Ascending aorta (tissue), 2 donors: ENCODE measurements at regions not wholly inside any gene's neighbourhood (a gene's known extent, or its start where the extent isn't known, plus 50 kb on each side); places are given as distances from the start of the nearest gene placed in this dataset.

Source experiments
- DNase-seq, 2 donors: peaks; one replicate each; pipeline ENCODE4 v3.0.0-alpha.2; 2019; ENCODE audit warnings: low spot score in 2 of 2
- H3K27ac ChIP-seq, 2 donors: fragments of 200-600 bp; sonication (generic); one replicate each; pipeline ENCODE4 v1.5.1; 2016 to 2017; ENCODE audit warnings: mild to moderate bottlenecking in 1 of 2
- H3K27me3 ChIP-seq: fragments of 200-600 bp; sonication (generic); one replicate; pipeline ENCODE4 v1.5.1; 2017
- H3K36me3 ChIP-seq, 2 donors: fragments of 200-600 bp; sonication (generic); one replicate each; pipeline ENCODE4 v1.5.1; 2016
- H3K4me1 ChIP-seq, 2 donors: fragments of 200-600 bp; sonication (generic); one replicate each; pipeline ENCODE4 v1.5.1; 2016 to 2017; ENCODE audit warnings: mild to moderate bottlenecking in 1 of 2
- H3K4me3 ChIP-seq, 2 donors: fragments of 200-600 bp; sonication (generic); one replicate each; pipeline ENCODE4 v1.5.1; 2016 to 2017; ENCODE audit warnings: mild to moderate bottlenecking in 1 of 2
- H3K9me3 ChIP-seq, 2 donors: fragments of 200-600 bp; sonication (generic); one replicate each; pipeline ENCODE4 v1.5.1; 2016
- CTCF ChIP-seq, 3 experiments: fragments of 200-600 bp in 2 of 3; fragments of 450-650 bp in 1 of 3; sonication (generic) in 2 of 3; IDR thresholded peaks; one replicate each; pipeline ENCODE4 v1.5.1; 2016 to 2019; ENCODE audit warnings: antibody characterized with exemption in 3 of 3, mild to moderate bottlenecking in 1 of 3, moderate library complexity in 1 of 3
- intact Hi-C: fragments of 100-400 bp; cut with DNase I; formaldehyde crosslinking; loops from one replicate; pipeline ENCODE4 v1.15.1; 2023

- no peak for DNase-seq
- Histone ChIP-seq H3K9me3 (no peaks in the 10 kb centered on the region), H3K4me1 (peaks cover 11 to 14% of the 10 kb centered on the region in 2 donors), H3K4me3 (no peak overlapping the region), H3K27ac (peak overlapping the region; percentile 59 to 63), H3K27me3 (no peaks in the 10 kb centered on the region), H3K36me3 (no peaks in the 10 kb centered on the region)
- no peak for TF ChIP-seq CTCF (IDR thresholded peaks at IDR 0.05)
- intact Hi-C loops = no loop called here
Observed at GRCh38 chr13:44174769-44175425, 198.7 kb upstream of the SERP2 start.

- H3K9me3 ChIP-seq = no peaks in the 10 kb centered on the region
- no peak overlapping the region for H3K27ac ChIP-seq
- no peaks in the 10 kb centered on the region for H3K36me3 ChIP-seq
- no peak for DNase-seq
- no peak overlapping the region for H3K4me3 ChIP-seq
- H3K27me3 ChIP-seq = no peaks in the 10 kb centered on the region
- no peak for TF ChIP-seq CTCF (IDR thresholded peaks at IDR 0.05)
- H3K4me1 ChIP-seq = peaks cover 11 to 14% of the 10 kb centered on the region in 2 donors
- intact Hi-C loops = no loop called here
Observed at GRCh38 chr13:44176173-44176572, 197.5 kb upstream of the SERP2 start.

- Histone ChIP-seq H3K27ac (no peak overlapping the region), H3K9me3 (no peaks in the 10 kb centered on the region), H3K27me3 (no peaks in the 10 kb centered on the region), H3K4me3 (no peak overlapping the region), H3K4me1 (no peaks in the 10 kb centered on the region), H3K36me3 (no peaks in the 10 kb centered on the region)
- no peak for DNase-seq
- intact Hi-C loops = no loop called here
- TF ChIP-seq CTCF (IDR thresholded peaks at IDR 0.05) = no peak
Observed at GRCh38 chr13:44180876-44181536, 192.6 kb upstream of the SERP2 start.

- DNase-seq = no peak
- Histone ChIP-seq H3K4me1 (no peaks in the 10 kb centered on the region), H3K27ac (no peak overlapping the region), H3K4me3 (no peak overlapping the region), H3K36me3 (no peaks in the 10 kb centered on the region), H3K9me3 (no peaks in the 10 kb centered on the region), H3K27me3 (no peaks in the 10 kb centered on the region)
- intact Hi-C loops = no loop called here
- no peak for TF ChIP-seq CTCF (IDR thresholded peaks at IDR 0.05)
Observed at GRCh38 chr13:44181931-44182330, 191.7 kb upstream of the SERP2 start.

GRCh38 chr13:44184740-44185139 lies 188.9 kb upstream of the SERP2 start:
- H3K27me3 ChIP-seq = no peaks in the 10 kb centered on the region
- H3K27ac ChIP-seq = no peak overlapping the region
- no peaks in the 10 kb centered on the region for H3K9me3 ChIP-seq
- no peak overlapping the region for H3K4me3 ChIP-seq
- H3K4me1 ChIP-seq = no peaks in the 10 kb centered on the region
- no peak for TF ChIP-seq CTCF (IDR thresholded peaks at IDR 0.05)
- no peaks in the 10 kb centered on the region for H3K36me3 ChIP-seq
- intact Hi-C loops = no loop called here
- DNase-seq = no peak
